ENCODE measurements at regions not wholly inside any gene's neighbourhood (a gene's known extent, or its start where the extent isn't known, plus 50 kb on each side); places are given as distances from the start of the nearest gene placed in this dataset.
"Not testable (repeated sequence)": the region's sequence is repeated elsewhere in the genome, so short reads cannot be mapped to it uniquely, and the experiment has no call there.

DNA sequence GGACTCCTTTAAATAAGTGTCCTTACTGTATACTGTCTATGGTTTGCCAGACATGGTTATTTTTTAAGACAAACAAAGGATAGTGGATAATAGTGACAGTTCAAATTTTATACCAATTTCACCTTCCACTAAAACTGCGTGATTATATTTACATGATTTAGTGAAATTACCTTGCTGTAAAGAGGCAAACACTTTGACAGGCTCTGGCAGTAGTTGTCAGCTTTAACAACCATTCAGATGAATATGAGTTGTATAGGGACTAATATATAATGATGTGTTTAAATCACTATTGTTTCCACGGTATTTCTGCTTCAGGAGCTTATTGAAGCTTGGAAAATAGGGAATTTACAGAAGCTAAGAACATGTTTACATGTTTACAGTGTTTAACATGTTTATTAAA, 1364.0 kb downstream of the FSCB start:
- DNase-seq, result no peak

GRCh38 chr14:43141636-43142191, 1365.4 kb downstream of the FSCB start:
- DNase-seq, result no peak

DNA sequence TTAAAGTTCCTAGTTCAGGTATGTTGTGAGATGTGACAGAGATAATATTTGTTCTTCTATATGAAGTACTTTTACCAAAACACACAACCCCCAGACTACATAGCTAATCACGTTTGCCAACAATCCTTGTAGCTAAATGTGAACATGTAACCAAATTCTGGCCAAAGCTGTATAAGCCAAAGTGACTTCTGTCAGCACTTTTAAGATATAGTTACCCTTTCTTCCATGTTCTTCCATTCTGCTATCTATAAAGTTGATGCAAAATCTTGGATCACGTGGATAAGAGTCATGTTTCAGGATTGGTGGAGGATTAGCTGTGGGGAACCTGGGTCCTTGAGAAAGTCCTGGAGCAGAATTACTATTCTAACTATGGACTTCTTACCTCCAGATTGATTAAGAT, 1366.6 kb downstream of the FSCB start:
- no peak for DNase-seq

- no peak for DNase-seq
These were observed 1371.1 kb downstream of the FSCB start for GRCh38 chr14:43135877-43136411.

DNA sequence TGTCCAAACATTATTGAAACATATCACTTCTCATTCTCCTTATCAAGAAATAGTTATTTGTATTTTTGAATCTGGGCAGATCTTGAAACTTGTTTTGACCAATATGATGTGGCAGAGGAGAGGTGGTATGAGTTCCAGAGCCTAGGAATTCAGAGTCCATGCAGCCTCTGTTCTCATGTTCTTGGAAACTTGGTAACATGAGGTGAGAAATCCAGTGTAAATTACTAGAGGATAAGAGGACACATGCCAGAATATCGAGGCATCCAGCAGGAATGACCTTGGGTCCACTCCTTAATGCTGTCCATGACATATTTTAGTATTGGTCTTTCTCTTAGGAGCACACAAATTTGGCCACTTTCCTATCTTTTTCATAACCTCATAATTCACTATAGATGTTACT, 1374.6 kb downstream of the FSCB start:
- DNase-seq, result no peak

DNA sequence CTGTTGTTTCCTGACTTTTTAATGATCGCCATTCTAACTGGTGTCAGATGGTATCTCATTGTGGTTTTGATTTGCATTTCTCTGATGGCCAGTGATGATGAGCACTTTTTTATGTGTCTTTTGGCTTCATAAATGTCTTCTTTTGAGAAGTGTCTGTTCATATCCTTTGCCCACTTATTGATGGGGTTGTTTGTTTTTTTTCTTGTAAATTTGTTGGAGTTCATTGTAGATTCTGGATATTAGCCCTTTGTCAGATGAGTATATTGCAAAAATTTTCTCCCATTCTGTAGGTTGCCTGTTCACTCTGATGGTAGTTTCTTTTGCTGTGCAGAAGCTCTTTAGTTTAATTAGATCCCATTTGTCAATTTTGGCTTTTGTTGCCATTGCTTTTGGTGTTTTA, 1378.7 kb downstream of the FSCB start:
- not testable (repeated sequence) for DNase-seq

DNA sequence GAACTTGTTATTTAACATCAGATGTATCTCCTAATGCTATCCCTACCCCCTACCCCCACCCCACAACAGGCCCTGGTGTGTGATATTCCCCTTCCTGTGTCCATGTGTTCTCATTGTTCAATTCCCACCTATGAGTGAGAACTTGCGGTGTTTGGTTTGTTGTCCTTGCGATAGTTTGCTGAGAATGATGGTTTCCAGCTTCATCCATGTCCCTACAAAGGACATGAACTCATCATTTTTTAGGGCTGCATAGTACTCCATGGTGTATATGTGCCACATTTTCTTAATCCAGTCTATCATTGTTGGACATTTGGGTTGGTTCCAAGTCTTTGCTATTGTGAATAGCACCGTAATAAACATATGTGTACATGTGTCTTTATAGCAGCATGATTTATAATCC, 1379.2 kb downstream of the FSCB start:
- not testable (repeated sequence) for DNase-seq

- no peak for DNase-seq
These were observed 1383.5 kb downstream of the FSCB start for GRCh38 chr14:43123544-43123943.

- DNase-seq, result no peak
These were observed 1387.4 kb downstream of the FSCB start for GRCh38 chr14:43119672-43120071.

DNA sequence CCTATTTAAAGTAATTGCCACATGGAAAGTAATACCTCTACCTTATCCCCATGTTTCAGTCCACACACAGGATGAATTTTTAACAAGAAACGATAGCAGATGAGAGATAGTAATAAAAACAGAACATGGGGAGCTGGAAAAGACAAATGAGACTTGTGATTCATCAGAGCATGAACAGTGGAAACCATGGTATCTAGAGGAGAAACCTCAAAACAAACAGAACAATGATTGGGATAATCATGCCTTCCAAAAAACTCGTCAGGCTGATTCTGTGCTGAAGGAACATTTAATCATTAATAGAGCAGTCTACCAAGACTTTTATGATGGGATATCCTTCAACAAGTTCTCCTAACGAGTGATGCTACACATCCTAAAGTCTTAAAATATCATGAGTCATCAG, 1390.7 kb downstream of the FSCB start:
- no peak for DNase-seq

GRCh38 chr14:43105305-43105704, 1401.8 kb downstream of the FSCB start:
- no peak for DNase-seq

DNA sequence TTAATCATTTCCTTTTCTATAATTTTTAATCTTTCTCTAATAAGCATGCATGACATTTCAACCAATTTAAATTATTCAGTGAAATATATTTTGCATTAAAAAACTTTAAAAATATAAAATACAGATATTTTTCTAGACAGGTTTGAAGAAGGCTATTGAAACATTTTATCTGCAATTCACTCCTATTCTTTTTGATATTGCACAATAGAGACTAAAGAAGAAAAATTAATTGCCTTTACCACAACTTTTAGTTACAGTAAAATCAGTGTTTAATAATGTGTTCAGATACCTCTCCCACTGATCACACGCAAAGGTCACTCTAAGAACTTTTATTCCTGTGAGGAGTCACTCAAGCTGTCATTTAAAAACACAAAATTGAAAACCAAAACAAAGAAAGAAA, 1416.7 kb downstream of the FSCB start:
- DNase-seq, result no peak

- DNase-seq, result no peak
These were observed 1419.4 kb downstream of the FSCB start for GRCh38 chr14:43087666-43088065.

DNA sequence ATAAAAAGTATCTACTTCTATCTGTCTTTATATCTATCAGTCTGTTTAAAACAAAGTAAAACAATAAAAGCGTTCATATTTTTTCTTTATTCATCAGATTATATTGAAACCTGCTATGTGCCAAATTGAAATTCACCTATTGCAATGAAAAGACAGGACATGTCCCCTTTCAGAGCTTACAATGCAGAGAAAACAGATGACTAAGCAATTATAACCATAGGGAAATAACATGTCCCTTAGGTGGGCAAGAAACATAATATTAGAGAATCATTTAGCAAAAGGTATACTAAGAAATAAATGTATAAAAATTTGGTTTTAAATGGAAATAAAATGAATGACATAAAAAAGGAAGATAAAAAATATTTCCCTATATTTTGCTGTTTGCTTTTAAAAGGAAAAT, 1421.3 kb downstream of the FSCB start:
- DNase-seq, result no peak

GRCh38 chr14:43067372-43067771, 1439.7 kb downstream of the FSCB start:
- not testable (repeated sequence) for DNase-seq

DNA sequence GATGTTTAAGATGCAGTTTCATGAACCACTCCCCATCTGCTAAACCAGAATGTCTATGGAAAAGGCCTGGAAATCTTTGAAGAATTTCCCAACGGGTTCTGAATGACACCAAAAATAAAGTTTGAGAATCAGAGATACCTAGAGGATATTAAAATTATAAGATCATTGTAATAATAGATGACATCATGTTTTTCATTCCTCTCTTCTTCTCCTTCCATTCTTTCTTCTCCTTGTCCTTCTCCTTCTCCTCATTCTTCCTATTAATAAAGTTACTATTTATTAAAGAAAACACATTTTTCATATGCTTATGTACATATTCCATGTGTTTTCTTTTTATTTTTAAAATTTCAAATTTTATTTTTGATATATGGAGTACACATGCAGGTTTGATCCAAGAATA, 1449.4 kb downstream of the LRFN5 start:
- no peak for DNase-seq

DNA sequence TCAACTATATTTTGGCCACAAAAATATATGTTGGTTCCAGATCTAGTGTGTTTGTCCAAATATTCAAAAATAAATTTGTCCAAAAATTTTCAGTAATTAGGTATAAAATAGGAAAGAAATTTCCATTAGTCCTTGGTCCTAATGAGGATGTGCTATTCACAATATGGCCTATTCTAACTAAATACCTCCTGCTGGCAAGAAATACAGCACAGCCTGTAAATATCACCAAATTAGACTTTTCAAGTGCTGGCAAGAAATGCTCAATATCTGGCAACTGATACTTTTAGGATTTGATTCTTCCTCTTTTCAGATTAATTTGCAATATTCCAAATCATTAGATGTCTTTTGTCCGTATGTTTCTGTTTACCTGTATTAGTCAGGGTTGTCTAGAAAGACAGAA, 1446.2 kb downstream of the LRFN5 start:
- no peak for DNase-seq

GRCh38 chr14:43043850-43044249, 1437.2 kb downstream of the LRFN5 start:
- no peak for DNase-seq

- DNase-seq, result no peak
These were observed 1435.7 kb downstream of the LRFN5 start for GRCh38 chr14:43042408-43042807.

DNA sequence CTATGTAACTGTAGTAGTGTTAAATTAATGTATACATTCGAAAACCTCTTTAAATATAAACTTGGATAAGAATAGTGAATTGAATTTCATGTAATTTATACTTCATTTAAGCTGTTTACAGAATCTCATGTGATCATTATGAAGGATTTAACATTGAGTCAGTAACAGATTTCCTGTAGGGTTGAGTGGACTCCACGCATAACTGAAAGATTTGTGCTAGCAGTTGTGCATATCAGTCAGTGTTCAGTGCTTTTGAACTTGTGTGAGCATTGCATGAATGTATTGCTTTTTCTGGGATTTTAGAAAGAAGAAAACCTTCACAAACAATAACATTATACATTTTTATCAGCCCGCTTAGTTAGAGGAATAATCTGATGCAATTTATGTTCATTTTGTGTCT, 1435.3 kb downstream of the LRFN5 start:
- DNase-seq, result no peak

- DNase-seq, result no peak
These were observed 1434.5 kb downstream of the LRFN5 start for GRCh38 chr14:43041207-43041606.

- no peak for DNase-seq
These were observed 1433.2 kb downstream of the LRFN5 start for GRCh38 chr14:43039881-43040280.

- DNase-seq, result no peak
These were observed 1424.9 kb downstream of the LRFN5 start for GRCh38 chr14:43031598-43031997.

GRCh38 chr14:43022094-43022800, 1415.6 kb downstream of the LRFN5 start:
- no peak for DNase-seq

- no peak for DNase-seq
These were observed 1413.2 kb downstream of the LRFN5 start for GRCh38 chr14:43019826-43020225.
